A673 (cell line): ENCODE measurements at regions not wholly inside any gene's neighbourhood (a gene's known extent, or its start where the extent isn't known, plus 50 kb on each side); places are given as distances from the start of the nearest gene placed in this dataset.

Source experiments
- EZH2 ChIP-seq: fragments of 200-600 bp; sonication (generic); IDR thresholded peaks from 2 replicates; pipeline ENCODE4 v1.6.1; 2017; ENCODE audit warnings: borderline replicate concordance, low read depth, mild to moderate bottlenecking, mixed read lengths, antibody characterized with exemption, low read length; ENCODE audit not compliant: poor library complexity, severe bottlenecking
- TF ChIP-seq, protein P1 (sequence below): fragments of 300-800, 200-600 bp; sonication (generic); conservative IDR thresholded peaks from 2 replicates; pipeline ENCODE4 v1.5.1; 2017; ENCODE audit warnings: low read depth, mild to moderate bottlenecking, antibody characterized with exemption, low read length, moderate library complexity, mixed read lengths

DNA sequence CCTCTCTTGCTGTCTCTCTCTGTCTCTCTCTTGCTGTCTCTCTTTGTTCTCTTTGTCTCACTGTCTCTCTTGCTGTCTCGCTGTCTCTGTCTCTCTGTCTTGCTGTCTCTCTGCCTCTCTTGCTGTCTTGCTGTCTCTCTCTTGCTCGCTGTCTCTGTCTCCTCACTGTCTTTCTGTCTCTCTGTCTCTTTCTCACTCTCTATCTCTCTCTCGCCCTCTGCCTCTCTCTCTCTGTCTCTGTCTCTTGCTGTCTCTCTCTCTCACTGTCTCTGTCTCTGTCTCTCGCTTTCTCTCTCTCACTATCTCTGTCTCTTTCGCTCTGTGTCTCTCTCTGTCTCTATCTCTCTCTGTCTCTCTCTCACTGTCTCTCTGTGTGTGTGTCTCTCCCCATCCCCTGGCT, 92.9 kb upstream of the MC3R start:
- TF ChIP-seq, protein P1, sequence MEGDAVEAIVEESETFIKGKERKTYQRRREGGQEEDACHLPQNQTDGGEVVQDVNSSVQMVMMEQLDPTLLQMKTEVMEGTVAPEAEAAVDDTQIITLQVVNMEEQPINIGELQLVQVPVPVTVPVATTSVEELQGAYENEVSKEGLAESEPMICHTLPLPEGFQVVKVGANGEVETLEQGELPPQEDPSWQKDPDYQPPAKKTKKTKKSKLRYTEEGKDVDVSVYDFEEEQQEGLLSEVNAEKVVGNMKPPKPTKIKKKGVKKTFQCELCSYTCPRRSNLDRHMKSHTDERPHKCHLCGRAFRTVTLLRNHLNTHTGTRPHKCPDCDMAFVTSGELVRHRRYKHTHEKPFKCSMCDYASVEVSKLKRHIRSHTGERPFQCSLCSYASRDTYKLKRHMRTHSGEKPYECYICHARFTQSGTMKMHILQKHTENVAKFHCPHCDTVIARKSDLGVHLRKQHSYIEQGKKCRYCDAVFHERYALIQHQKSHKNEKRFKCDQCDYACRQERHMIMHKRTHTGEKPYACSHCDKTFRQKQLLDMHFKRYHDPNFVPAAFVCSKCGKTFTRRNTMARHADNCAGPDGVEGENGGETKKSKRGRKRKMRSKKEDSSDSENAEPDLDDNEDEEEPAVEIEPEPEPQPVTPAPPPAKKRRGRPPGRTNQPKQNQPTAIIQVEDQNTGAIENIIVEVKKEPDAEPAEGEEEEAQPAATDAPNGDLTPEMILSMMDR, result no peak
- TF ChIP-seq EZH2, result no peak
